SK-N-SH (cell line): ENCODE measurements at regions not wholly inside any gene's neighbourhood (a gene's known extent, or its start where the extent isn't known, plus 50 kb on each side); places are given as distances from the start of the nearest gene placed in this dataset.

Source experiments
- CTCF ChIP-seq: fragments of 200-600 bp; sonication (generic); IDR thresholded peaks from 2 replicates; pipeline ENCODE4 v1.6.1; 2017; ENCODE audit warnings: antibody characterized with exemption, mild to moderate bottlenecking, moderate library complexity
- EP300 ChIP-seq, 2 experiments: IDR thresholded peaks; 2 replicates each; pipeline versions ENCODE4 v1.4.0 to v1.6.1; 2012; ENCODE audit warnings: borderline replicate concordance in 1 of 2, low read depth in 1 of 2, low read length in 1 of 2
- FOSL2 ChIP-seq: IDR thresholded peaks from 2 replicates; pipeline ENCODE4 v1.4.0; 2012; ENCODE audit warnings: low read depth, mild to moderate bottlenecking, moderate library complexity, borderline replicate concordance
- GABPA ChIP-seq: IDR thresholded peaks from 2 replicates; pipeline ENCODE4 v1.4.0; 2012; ENCODE audit warnings: low read depth, mild to moderate bottlenecking
- RXRA ChIP-seq: IDR thresholded peaks from 2 replicates; pipeline ENCODE4 v1.4.0; 2012; ENCODE audit warnings: low read depth, mild to moderate bottlenecking, borderline replicate concordance
- ZBTB33 ChIP-seq: IDR thresholded peaks from 2 replicates; pipeline ENCODE4 v1.4.0; 2012; ENCODE audit warnings: low read depth, borderline replicate concordance

- no peak for TF ChIP-seq RXRA
- no peak for TF ChIP-seq GABPA
- TF ChIP-seq ZBTB33: no peak
- TF ChIP-seq CTCF: no peak
- TF ChIP-seq EP300 (IDR thresholded peaks at IDR 0.05; ENCODE audit: borderline replicate concordance in 1 of 2, low read depth in 1 of 2, low read length in 1 of 2): no peak
- no peak for TF ChIP-seq FOSL2
Measured at GRCh38 chr21:19724081-19724480, 1274.1 kb upstream of the NCAM2 start.
